Endothelial cell of umbilical vein (primary cell): ENCODE measurements at regions not wholly inside any gene's neighbourhood (a gene's known extent, or its start where the extent isn't known, plus 50 kb on each side); places are given as distances from the start of the nearest gene placed in this dataset.

Source experiments
- BruUV-seq: library from RNA; stranded (reverse); fragments of 400-500 nt; replicated peaks from 2 replicates; lab custom pipeline; 2021; lab: Mats Ljungman, UMichigan
- CTCF ChIA-PET: fragments of 300-600, 350-600 bp; sonication (Branson Sonifier 250); formaldehyde crosslinking; loops from one replicate; lab custom pipeline; 2021; ENCODE audit warnings: antibody characterized with exemption, inconsistent platforms; lab: Charles Lee
- POLR2A ChIA-PET: fragments of 300-600, 350-600 bp; sonication (Branson Sonifier 250); formaldehyde crosslinking; loops from one replicate; lab custom pipeline; 2021; ENCODE audit warnings: antibody characterized with exemption, inconsistent platforms; lab: Charles Lee
- DNase-seq: peaks from one replicate; pipeline ENCODE4 v3.0.0-alpha.2; 2011; ENCODE audit warnings: low read depth, low spot score
- FAIRE-seq: peaks from 2 replicates; lab custom pipeline; 2011; peaks lifted over from hg19 to GRCh38; lab: Jason Lieb, UNC
- H2AFZ ChIP-seq: 2 replicates; pipeline ENCODE4 v1.6.0; 2012; ENCODE audit warnings: low read depth, low read length, control low read depth, inconsistent platforms
- H3K27ac ChIP-seq: 2 replicates; pipeline ENCODE4 v1.5.1; 2011; ENCODE audit warnings: low read depth, mild to moderate bottlenecking, control low read depth, low read length, moderate library complexity; ENCODE audit not compliant: insufficient read depth
- H3K27me3 ChIP-seq, 2 experiments: 2 replicates each; pipeline versions ENCODE4 v1.6.0 to v1.6.1; 2011; ENCODE audit warnings: low read length in 2 of 2, mixed read lengths in 1 of 2; ENCODE audit not compliant: control insufficient read depth in 2 of 2, insufficient read depth in 2 of 2
- H3K36me3 ChIP-seq, 2 experiments: 2 replicates in 1 of 2; 3 replicates in 1 of 2; pipeline ENCODE4 v1.5.1; 2011; ENCODE audit warnings: low read length in 2 of 2, mild to moderate bottlenecking in 1 of 2, moderate library complexity in 1 of 2; ENCODE audit not compliant: control insufficient read depth in 2 of 2, insufficient read depth in 2 of 2; ENCODE audit errors: extremely low read depth in 1 of 2
- H3K4me1 ChIP-seq: 3 replicates; pipeline ENCODE4 v1.5.1; 2011; ENCODE audit warnings: mild to moderate bottlenecking, low read length; ENCODE audit not compliant: control insufficient read depth, insufficient read depth; ENCODE audit errors: extremely low read depth
- H3K4me2 ChIP-seq: 2 replicates; pipeline ENCODE4 v1.6.1; 2011; ENCODE audit warnings: low read length, control low read depth, mixed read lengths; ENCODE audit not compliant: insufficient read depth
- H3K4me3 ChIP-seq, 3 experiments: fragments of 200-600 bp in 1 of 3; sonication (generic), shearing (Covaris generic) in 1 of 3; replicated peaks in 1 of 3; 2 replicates each; pipeline ENCODE4 v1.5.1; 2011 to 2016; ENCODE audit warnings: control low read depth in 3 of 3, low read length in 3 of 3, mild to moderate bottlenecking in 2 of 3, inconsistent platforms in 1 of 3, low read depth in 1 of 3, moderate library complexity in 1 of 3; ENCODE audit not compliant: insufficient read depth in 1 of 3
- H3K79me2 ChIP-seq: 2 replicates; pipeline ENCODE4 v1.6.0; 2012; ENCODE audit warnings: low read length, inconsistent platforms; ENCODE audit not compliant: control insufficient read depth, insufficient read depth
- H3K9ac ChIP-seq: replicated peaks from 2 replicates; pipeline ENCODE3; 2011; ENCODE audit warnings: low read length, control low read depth; ENCODE audit not compliant: insufficient read depth; ENCODE audit errors: extremely low read depth
- H3K9me1 ChIP-seq: replicated peaks from 3 replicates; pipeline ENCODE4 v1.6.0; 2011; ENCODE audit warnings: mild to moderate bottlenecking, low read length; ENCODE audit not compliant: control insufficient read depth, insufficient read depth; ENCODE audit errors: extremely low read depth
- H3K9me3 ChIP-seq: replicated peaks from 2 replicates; pipeline ENCODE4 v1.5.1; 2012; ENCODE audit warnings: low read length, inconsistent platforms; ENCODE audit not compliant: control insufficient read depth, insufficient read depth
- H4K20me1 ChIP-seq: replicated peaks from 2 replicates; pipeline ENCODE3; 2011; ENCODE audit warnings: mild to moderate bottlenecking, low read length; ENCODE audit not compliant: control insufficient read depth, insufficient read depth; ENCODE audit errors: extremely low read depth
- EZH2 ChIP-seq: IDR thresholded peaks from 2 replicates; pipeline ENCODE4 v1.6.1; 2012; ENCODE audit warnings: borderline replicate concordance, low read depth, mild to moderate bottlenecking, moderate library complexity, low read length, inconsistent platforms; ENCODE audit not compliant: severe bottlenecking
- FOS ChIP-seq: IDR thresholded peaks from 2 replicates; pipeline ENCODE4 v1.6.1; 2011; ENCODE audit warnings: mild to moderate bottlenecking, low read length, moderate library complexity, borderline replicate concordance; ENCODE audit not compliant: insufficient read depth
- GATA2 ChIP-seq: IDR thresholded peaks from 2 replicates; pipeline ENCODE4 v1.7.0; 2011; ENCODE audit warnings: low read depth, mild to moderate bottlenecking, moderate library complexity, mixed read lengths, low read length; ENCODE audit not compliant: insufficient read length, insufficient read depth
- JUN ChIP-seq: IDR thresholded peaks from 2 replicates; pipeline ENCODE4 v1.6.1; 2011; ENCODE audit warnings: borderline replicate concordance, low read depth; ENCODE audit not compliant: insufficient read length, insufficient read depth
- MYC ChIP-seq: IDR thresholded peaks from one replicate; pipeline ENCODE4 v1.6.1; 2011; ENCODE audit warnings: mild to moderate bottlenecking, low read depth, low read length
- POLR2A ChIP-seq: IDR thresholded peaks from 2 replicates; pipeline ENCODE4 v1.6.1; 2012; ENCODE audit warnings: low read depth, mild to moderate bottlenecking, control low read depth, low read length
- POLR2AphosphoS5 ChIP-seq: IDR thresholded peaks from 2 replicates; pipeline ENCODE4 v1.6.1; 2012; ENCODE audit warnings: low read depth, mild to moderate bottlenecking, control low read depth, low read length, moderate library complexity; ENCODE audit not compliant: insufficient read depth
- dilution Hi-C: fragments of 300-500 bp; cut with MboI; formaldehyde crosslinking; loops from one replicate; pipeline ENCODE4 v1.15.0; 2019; ENCODE audit warnings: low sequenced_read_pairs; ENCODE audit not compliant: extremely low pct_ligation_motif_present
- intact Hi-C: fragments of 100-400 bp; cut with micrococcal nuclease; formaldehyde crosslinking; loops from one replicate; pipeline ENCODE4 v1.10.0; 2022
- TF ChIP-seq, protein P1 (sequence below): IDR thresholded peaks from 2 replicates; pipeline ENCODE4 v1.6.1; 2011; ENCODE audit not compliant: insufficient read depth, insufficient read length
- TF ChIP-seq, protein P2 (sequence below), 2 donors: IDR thresholded peaks; 1 replicate in 1 of 2; 2 replicates in 1 of 2; pipeline ENCODE4 v1.5.1; 2011; ENCODE audit warnings: low read length in 2 of 2, mild to moderate bottlenecking in 2 of 2, moderate library complexity in 2 of 2, control low read depth in 1 of 2, inconsistent platforms in 1 of 2, low read depth in 1 of 2; ENCODE audit not compliant: insufficient read depth in 1 of 2; ENCODE audit errors: extremely low read depth in 1 of 2

DNA sequence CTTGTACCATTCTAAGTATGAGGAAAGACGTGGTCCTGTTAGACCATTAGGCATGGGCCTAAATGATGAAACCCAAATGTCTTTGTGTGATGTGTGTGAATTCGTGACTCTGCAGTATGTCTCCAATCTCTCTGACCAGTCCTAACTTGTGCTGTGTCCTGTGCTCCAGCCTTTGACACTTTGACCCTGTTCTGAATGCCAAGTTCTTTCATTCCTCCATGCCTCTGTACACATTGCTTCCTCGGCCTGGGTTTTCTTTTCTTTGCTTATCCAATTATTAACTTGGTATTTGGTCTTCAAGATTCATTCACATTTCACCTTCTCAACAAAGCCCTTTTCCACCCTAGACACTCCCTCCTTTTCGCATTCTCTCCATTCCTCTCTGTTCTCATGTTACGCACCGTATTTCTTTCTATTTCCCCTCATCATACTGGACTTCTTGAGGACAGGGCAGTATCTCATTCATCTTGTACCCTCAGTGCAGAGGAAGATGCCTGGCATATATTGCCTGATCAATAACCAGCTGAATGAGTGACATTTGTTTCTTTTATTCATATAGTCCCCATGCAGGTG, 138.7 kb downstream of the F11 start:
- CTCF ChIA-PET, result no interaction called here

More for the DNA sequence above, 138.7 kb downstream of the F11 start:
- TF ChIP-seq GATA2, result no peak
- TF ChIP-seq, protein P1, sequence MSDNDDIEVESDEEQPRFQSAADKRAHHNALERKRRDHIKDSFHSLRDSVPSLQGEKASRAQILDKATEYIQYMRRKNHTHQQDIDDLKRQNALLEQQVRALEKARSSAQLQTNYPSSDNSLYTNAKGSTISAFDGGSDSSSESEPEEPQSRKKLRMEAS, result no peak
- no peak for TF ChIP-seq MYC
- TF ChIP-seq, protein P2, sequence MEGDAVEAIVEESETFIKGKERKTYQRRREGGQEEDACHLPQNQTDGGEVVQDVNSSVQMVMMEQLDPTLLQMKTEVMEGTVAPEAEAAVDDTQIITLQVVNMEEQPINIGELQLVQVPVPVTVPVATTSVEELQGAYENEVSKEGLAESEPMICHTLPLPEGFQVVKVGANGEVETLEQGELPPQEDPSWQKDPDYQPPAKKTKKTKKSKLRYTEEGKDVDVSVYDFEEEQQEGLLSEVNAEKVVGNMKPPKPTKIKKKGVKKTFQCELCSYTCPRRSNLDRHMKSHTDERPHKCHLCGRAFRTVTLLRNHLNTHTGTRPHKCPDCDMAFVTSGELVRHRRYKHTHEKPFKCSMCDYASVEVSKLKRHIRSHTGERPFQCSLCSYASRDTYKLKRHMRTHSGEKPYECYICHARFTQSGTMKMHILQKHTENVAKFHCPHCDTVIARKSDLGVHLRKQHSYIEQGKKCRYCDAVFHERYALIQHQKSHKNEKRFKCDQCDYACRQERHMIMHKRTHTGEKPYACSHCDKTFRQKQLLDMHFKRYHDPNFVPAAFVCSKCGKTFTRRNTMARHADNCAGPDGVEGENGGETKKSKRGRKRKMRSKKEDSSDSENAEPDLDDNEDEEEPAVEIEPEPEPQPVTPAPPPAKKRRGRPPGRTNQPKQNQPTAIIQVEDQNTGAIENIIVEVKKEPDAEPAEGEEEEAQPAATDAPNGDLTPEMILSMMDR (IDR thresholded peaks at IDR 0.05; ENCODE audit: extremely low read depth in 1 of 2, insufficient read depth in 1 of 2, low read depth in 1 of 2, low read length in 2 of 2), result no peak
- no peak for TF ChIP-seq POLR2A
- TF ChIP-seq POLR2AphosphoS5, result no peak
- TF ChIP-seq FOS, result no peak
- TF ChIP-seq JUN, result no peak
- TF ChIP-seq EZH2, result no peak
- H2AFZ ChIP-seq, result no peak overlapping the region
- dilution Hi-C loops, result no loop called here
- no peaks in the 10 kb centered on the region for H3K27me3 ChIP-seq
- BruUV-seq, result no TSS peak
- POLR2A ChIA-PET, result no interaction called here
- no peaks in the 10 kb centered on the region for H3K36me3 ChIP-seq
- FAIRE-seq (no peak), DNase-seq (no peak)
- no peak overlapping the region for H3K4me3 ChIP-seq
- no peaks in the 10 kb centered on the region for H3K9me1 ChIP-seq
- no peak overlapping the region for H3K9ac ChIP-seq
- no peaks in the 10 kb centered on the region for H3K4me1 ChIP-seq
- H3K79me2 ChIP-seq, result no peaks in the 10 kb centered on the region
- no peak overlapping the region for H3K4me2 ChIP-seq
- H3K9me3 ChIP-seq, result peaks cover 2% of the 10 kb centered on the region
- no peaks in the 10 kb centered on the region for H4K20me1 ChIP-seq
- H3K27ac ChIP-seq, result no peak overlapping the region
- intact Hi-C loops, result no loop called here
